ENCODE measurements at regions not wholly inside any gene's neighbourhood (a gene's known extent, or its start where the extent isn't known, plus 50 kb on each side); places are given as distances from the start of the nearest gene placed in this dataset.

- no peak for DNase-seq
These were observed 110.6 kb downstream of the SIK1 start for GRCh38 chr21:43316156-43316845.

- DNase-seq: no peak
These were observed 111.4 kb downstream of the SIK1 start for GRCh38 chr21:43315244-43316137.

GRCh38 chr21:43313939-43314405, 113.0 kb downstream of the SIK1 start:
- DNase-seq: no peak

GRCh38 chr21:43313221-43313938, 113.6 kb downstream of the SIK1 start:
- DNase-seq: no peak

- no peak for DNase-seq
These were observed 114.2 kb downstream of the SIK1 start for GRCh38 chr21:43312751-43313169.

- no peak for DNase-seq
These were observed 114.9 kb downstream of the SIK1 start for GRCh38 chr21:43312011-43312410.

GRCh38 chr21:43311301-43311817, 115.6 kb downstream of the SIK1 start:
- no peak for DNase-seq

- no peak for DNase-seq
These were observed 118.1 kb downstream of the SIK1 start for GRCh38 chr21:43308815-43309283.

GRCh38 chr21:43308101-43308814, 118.7 kb downstream of the SIK1 start:
- DNase-seq: no peak

GRCh38 chr21:43307677-43308070, 119.3 kb downstream of the SIK1 start:
- no peak for DNase-seq

- no peak for DNase-seq
These were observed 119.8 kb downstream of the SIK1 start for GRCh38 chr21:43306911-43307676.

- DNase-seq: no peak
These were observed 120.5 kb downstream of the SIK1 start for GRCh38 chr21:43306391-43306790.

GRCh38 chr21:43305811-43306311, 121.1 kb downstream of the SIK1 start:
- DNase-seq: no peak

GRCh38 chr21:43305336-43305665, 121.6 kb downstream of the SIK1 start:
- no peak for DNase-seq

GRCh38 chr21:43304621-43305335, 122.2 kb downstream of the SIK1 start:
- DNase-seq: no peak

- DNase-seq: no peak
These were observed 122.7 kb downstream of the SIK1 start for GRCh38 chr21:43304206-43304605.

- DNase-seq: no peak
These were observed 123.4 kb downstream of the SIK1 start for GRCh38 chr21:43303275-43304178.

- DNase-seq: no peak
These were observed 124.2 kb downstream of the SIK1 start for GRCh38 chr21:43302769-43303168.

GRCh38 chr21:43302062-43302700, 124.8 kb downstream of the SIK1 start:
- no peak for DNase-seq

All from activated gamma-delta T cell (primary cell).